Stimulated activated CD4-positive, alpha-beta T cell treated with anti-CD3 and anti-CD28 coated beads, Interleukin-12 subunit alpha, Interleukin-12 subunit beta, amount 100 ng/mL, for 48 hours (primary cell): ENCODE measurements at regions not wholly inside any gene's neighbourhood (a gene's known extent, or its start where the extent isn't known, plus 50 kb on each side); places are given as distances from the start of the nearest gene placed in this dataset.
A peak's percentile ranks its signal among the peaks of the same experiment; 100 is the strongest.
"Not testable (repeated sequence)": the region's sequence is repeated elsewhere in the genome, so short reads cannot be mapped to it uniquely, and the experiment has no call there.

Experiments
- DNase-seq, 3 donors: peaks; one replicate each; pipeline ENCODE4 v3.0.0-alpha.2; 2020; ENCODE audit warnings: low read depth in 2 of 3, low spot score in 1 of 3

GRCh38 chr6:131424475-131424874, 148.6 kb upstream of the ARG1 start:
- DNase-seq, result no peak

- DNase-seq, result no peak
Measured at GRCh38 chr6:131427434-131428058, 145.5 kb upstream of the ARG1 start.

DNA sequence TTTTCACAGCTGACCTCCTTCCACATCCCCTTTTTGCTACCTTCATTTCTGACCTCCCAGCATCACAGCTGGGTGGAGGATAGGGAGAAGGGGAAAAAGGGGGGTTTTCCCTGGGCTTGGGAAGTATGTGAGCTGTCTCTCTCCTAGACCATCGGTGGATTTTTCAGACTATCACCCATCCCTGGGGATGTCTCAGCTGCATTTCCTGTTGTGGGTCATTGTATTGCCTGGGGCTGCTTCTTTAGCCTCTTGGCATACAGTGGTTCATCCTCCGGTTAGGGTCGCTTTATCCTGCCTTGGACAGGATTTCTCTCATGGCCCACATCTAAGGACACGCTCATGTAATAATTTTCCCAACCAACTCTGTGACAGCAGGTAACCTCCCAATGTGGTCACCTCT, 142.5 kb upstream of the ARG1 start:
- DNase-seq, result no peak

GRCh38 chr6:131431718-131432117, 141.3 kb upstream of the ARG1 start:
- DNase-seq, result no peak

- no peak for DNase-seq
Measured at GRCh38 chr6:131433927-131434326, 139.1 kb upstream of the ARG1 start.

GRCh38 chr6:131436358-131436757, 136.7 kb upstream of the ARG1 start:
- no peak for DNase-seq

GRCh38 chr6:131443014-131443413, 130.0 kb upstream of the ARG1 start:
- no peak for DNase-seq

DNA sequence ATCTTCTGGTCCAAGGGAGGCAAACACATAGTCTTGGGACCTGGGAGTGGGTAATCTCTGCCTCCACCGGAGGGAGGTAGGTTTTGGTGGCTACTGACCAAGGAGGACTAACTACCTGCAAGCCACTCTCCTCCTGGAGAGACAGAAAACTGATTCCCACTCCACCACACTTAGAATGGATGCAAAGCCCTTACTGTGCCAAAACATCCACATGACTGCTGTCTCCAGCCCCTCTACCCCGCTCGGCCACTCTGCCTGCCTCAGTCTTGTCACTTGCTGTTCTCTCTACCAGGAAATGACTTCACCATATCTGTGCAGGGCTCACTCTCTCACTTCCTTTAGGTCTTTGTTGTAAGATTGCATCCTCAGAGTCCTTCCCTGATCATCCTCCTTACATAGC, 129.5 kb upstream of the ARG1 start:
- DNase-seq, result peak in 1 of 3 donors; percentile 5

- DNase-seq, result not testable (repeated sequence)
Measured at GRCh38 chr6:131445356-131445755, 127.7 kb upstream of the ARG1 start.

DNA sequence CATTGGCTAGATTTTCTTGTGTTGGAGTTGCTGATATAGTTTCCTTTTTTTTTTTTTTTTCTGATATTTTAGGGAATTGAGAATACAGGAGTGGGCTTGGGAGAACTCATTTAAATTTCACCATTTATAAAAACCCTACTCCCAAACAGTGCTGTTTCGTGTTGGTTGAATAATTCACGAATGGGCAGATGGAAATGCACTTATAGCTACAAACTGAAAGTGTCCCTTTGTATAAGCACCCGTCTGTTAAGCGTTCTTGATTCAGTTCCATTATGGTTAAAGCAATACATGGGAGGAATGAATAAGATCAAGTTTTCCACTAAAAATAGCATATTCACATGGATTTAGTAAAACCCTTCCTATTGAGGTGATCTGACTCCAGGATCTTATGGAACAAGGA, 122.2 kb upstream of the ARG1 start:
- DNase-seq, result no peak

DNA sequence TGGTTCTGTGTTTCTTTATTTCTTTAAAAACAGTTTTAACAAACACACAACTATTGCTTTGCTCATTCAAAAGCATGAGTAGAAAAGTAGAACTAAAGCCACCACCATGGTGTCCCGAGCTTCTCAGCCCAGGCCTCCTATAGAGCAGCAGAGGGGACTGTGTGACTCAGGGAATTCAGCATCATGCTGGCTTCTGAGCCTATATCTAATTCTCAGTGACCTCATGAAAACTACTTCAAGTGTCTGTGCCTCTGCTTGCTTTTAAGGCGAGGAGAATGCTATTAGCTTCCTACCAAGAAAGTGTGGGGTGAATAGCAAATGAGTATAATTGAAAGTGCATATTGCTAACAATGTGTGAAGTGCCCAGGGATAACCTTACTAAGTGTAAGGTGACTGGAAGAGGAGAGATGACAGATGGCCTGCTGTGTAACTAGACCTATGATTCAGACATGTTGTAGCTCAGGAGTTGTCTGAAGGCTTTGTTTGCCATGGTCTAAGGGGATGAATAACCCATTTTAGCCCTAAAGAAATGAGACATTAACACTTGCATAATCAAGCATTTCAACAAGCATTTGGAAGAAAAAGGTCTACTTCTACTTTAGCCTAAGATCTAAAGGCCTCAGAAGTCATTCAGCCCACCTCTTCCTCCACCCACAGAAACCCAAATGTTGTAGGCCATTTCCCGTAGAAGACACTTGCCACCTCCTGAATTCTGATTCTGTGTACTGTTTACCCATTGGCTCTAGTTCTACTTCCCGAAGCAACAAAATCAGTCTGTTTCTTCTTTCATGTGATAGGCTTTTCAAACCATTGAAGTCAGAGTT, 121.5 kb upstream of the ARG1 start:
- DNase-seq, result no peak

GRCh38 chr6:131453803-131454202, 119.2 kb upstream of the ARG1 start:
- DNase-seq, result no peak

- DNase-seq, result no peak
Measured at GRCh38 chr6:131456565-131456964, 116.5 kb upstream of the ARG1 start.

GRCh38 chr6:131459005-131459404, 114.0 kb upstream of the ARG1 start:
- no peak for DNase-seq

GRCh38 chr6:131460614-131461000, 112.4 kb upstream of the ARG1 start:
- no peak for DNase-seq

DNA sequence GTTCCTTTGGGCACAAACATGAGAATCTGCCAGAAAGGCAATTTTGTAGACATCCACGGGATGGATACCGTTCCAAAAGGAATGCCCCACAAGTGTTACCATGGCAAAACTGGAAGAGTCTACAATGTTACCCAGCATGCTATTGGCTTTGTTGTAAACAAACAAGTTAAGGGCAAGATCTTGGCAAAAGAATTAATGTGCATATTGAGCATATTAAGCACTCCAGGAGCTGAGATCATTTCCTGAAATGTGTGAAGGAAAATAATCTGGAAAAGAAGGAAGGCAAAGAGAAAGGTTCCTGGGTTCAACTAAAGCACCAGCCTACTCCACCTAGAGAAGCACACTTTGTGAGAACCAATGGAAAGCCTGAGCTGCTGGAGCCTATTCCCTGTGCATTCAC, 103.9 kb upstream of the ARG1 start:
- no peak for DNase-seq

DNA sequence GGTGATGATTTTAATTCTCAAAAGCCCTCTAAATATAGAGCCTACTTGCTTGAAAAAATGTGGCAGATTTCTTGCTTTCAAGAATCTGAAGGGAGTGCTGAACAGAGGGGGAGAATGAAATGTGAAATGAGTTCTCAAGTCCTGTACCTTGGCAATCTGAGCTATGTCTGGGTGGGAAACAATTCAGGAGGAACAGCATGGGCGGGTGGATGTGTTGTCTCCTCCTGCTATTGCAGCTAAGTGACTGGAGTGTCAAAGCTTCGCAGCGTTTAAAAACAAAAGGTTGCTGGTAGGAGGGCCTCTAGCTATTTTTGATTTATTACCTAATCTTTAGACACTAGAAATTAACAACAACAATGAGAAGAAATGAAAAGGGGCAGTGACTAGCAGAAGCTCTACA, 102.5 kb upstream of the ARG1 start:
- DNase-seq, result no peak

DNA sequence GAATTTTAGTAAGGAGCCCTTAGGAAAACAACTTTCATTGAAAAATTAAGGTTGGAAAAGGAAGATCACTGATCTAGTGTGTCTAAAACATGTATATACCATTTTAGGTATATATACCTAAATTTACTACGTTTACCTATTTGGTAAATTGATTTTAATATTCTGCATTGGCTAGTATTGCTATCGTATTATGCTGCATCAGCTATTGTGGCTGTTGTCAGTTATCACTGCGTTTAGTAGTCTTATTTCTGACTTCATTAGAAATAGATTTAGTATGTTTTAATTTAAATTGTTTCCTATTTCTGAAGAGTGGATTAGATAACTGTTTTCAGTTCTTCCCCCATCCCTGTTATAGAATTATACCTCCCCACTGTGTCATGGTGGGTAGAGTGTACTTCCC, 101.7 kb upstream of the ARG1 start:
- no peak for DNase-seq

GRCh38 chr6:131473303-131473702, 99.7 kb upstream of the ARG1 start:
- not testable (repeated sequence) for DNase-seq

DNA sequence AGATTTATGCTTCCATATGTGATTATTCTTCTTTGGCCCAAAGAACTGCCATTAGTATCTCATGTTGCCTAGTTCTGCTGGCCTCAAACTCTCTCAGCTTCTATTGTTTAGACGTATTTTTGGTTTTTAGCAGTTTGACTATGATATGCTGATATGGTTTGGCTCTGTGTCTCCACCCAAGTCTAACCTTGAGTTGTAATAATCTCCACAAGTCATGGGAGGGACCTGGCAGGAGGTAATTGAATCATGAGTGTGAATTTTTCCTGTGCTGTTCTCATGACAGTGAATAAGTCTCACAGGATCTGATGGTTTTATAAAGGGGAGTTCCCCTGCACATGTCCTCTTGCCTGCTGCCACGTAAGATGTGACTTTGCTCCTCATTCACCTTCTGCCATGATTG, 96.7 kb upstream of the ARG1 start:
- DNase-seq, result no peak

GRCh38 chr6:131478740-131479211, 94.2 kb upstream of the ARG1 start:
- not testable (repeated sequence) for DNase-seq

DNA sequence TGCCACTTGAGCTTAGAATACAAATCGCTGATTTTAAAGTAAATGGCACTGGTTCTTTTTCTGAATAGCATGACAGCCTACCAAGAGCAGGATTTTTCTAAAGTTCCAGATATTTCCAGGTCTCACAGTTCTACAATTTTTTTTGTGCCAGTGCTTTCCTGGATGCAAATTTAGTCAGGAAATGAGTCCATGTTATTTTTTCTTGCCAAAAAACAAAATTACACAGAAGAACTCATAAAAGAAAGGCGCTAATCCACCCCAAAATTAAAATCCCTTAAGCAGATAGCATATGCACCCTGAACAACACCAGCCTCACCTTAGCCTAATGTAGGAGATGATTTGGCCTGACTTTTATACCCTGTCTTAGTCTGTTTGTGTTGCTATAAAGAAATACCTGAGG, 86.4 kb upstream of the ARG1 start:
- DNase-seq, result no peak

DNA sequence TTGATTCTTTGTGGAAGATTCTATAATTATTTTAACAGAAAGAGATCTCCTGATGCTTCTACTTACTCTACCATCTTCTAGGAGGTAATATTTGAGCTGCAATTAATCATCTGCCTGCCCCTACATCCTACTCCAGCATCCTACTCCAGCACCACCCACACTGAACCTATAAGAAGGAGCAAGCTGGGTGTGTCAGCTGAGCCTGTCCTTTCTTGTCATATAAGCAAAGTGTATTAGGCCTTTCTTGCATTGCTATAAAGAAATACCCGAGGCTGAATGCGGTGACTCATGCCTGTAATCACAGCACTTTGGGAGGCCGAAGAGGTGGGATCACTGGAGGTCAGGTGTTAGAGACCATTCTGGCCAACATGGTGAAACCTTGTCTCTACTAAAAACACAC, 84.2 kb upstream of the ARG1 start:
- no peak for DNase-seq
